Activated CD8-positive, alpha-beta T cell treated with anti-CD3 and anti-CD28 coated beads for 36 hours (primary cell): ENCODE measurements at regions not wholly inside any gene's neighbourhood (a gene's known extent, or its start where the extent isn't known, plus 50 kb on each side); places are given as distances from the start of the nearest gene placed in this dataset.
A peak's percentile ranks its signal among the peaks of the same experiment; 100 is the strongest.

Experiments
- ATAC-seq: fragments of 200-7000 bp; cut with Tn5 transposase; one replicate; pipeline ENCODE4 v1.10.0; 2021; ENCODE audit warnings: mild to moderate bottlenecking, moderate library complexity
- CTCF ChIA-PET: fragments of 350-600 bp; sonication (Branson Sonifier 250); formaldehyde crosslinking; loops from one replicate; lab custom pipeline; 2021; ENCODE audit warnings: antibody characterized with exemption; lab: Charles Lee
- POLR2A ChIA-PET: fragments of 350-600 bp; sonication (Branson Sonifier 250); formaldehyde crosslinking; loops from one replicate; lab custom pipeline; 2021; ENCODE audit warnings: antibody characterized with exemption; lab: Charles Lee
- DNase-seq: peaks from one replicate; pipeline ENCODE4 v3.0.0-alpha.2; 2020
- H3K27ac Mint-ChIP-seq: one replicate; pipeline ENCODE4 v1.8.0; 2021; ENCODE audit warnings: mild to moderate bottlenecking, mixed read lengths
- H3K27me3 Mint-ChIP-seq: one replicate; pipeline ENCODE4 v1.8.0; 2021; ENCODE audit warnings: mixed read lengths
- H3K36me3 Mint-ChIP-seq: one replicate; pipeline ENCODE4 v1.8.0; 2021; ENCODE audit warnings: low read depth, mixed read lengths
- H3K4me1 Mint-ChIP-seq: one replicate; pipeline ENCODE4 v1.8.0; 2021; ENCODE audit warnings: low read depth, mixed read lengths
- H3K4me3 Mint-ChIP-seq: one replicate; pipeline ENCODE4 v1.8.0; 2021; ENCODE audit warnings: mild to moderate bottlenecking, moderate library complexity, mixed read lengths
- H3K9me3 Mint-ChIP-seq: one replicate; pipeline ENCODE4 v1.8.0; 2021; ENCODE audit warnings: mixed read lengths
- intact Hi-C: fragments of 100-400 bp; cut with micrococcal nuclease; formaldehyde crosslinking; loops from one replicate; pipeline ENCODE4 v1.10.0; 2022
- TF ChIP-seq, protein P1 (sequence below): fragments of 200-600 bp; IDR thresholded peaks from one replicate; pipeline ENCODE4 v1.8.0; 2022; ENCODE audit warnings: antibody characterized with exemption, mild to moderate bottlenecking

DNA sequence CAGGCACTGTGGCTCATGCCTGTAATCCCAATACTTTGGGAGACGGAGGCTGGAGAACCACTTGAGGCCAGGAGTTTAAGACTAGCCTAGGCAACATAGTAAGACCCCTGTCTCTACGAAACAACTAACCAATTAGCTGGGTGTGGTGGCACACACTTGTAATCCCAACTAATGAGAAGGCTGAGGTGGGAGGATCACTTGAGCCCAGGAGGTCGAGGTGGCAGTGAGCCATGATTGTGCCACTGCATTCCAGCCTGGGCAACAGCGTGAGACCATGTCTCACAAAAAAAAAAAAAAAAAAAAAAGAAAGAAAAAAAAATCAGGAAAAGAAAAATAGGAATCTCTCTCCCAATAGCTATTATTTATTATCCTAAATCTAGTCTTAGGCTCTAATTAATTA is 56.8 kb upstream of the UBAC2 start:
- H3K4me3 Mint-ChIP-seq: no peak overlapping the region
- H3K27ac Mint-ChIP-seq: no peak overlapping the region
- intact Hi-C loops: no loop called here
- DNase-seq (no peak), ATAC-seq (no peak)
- TF ChIP-seq, protein P1, sequence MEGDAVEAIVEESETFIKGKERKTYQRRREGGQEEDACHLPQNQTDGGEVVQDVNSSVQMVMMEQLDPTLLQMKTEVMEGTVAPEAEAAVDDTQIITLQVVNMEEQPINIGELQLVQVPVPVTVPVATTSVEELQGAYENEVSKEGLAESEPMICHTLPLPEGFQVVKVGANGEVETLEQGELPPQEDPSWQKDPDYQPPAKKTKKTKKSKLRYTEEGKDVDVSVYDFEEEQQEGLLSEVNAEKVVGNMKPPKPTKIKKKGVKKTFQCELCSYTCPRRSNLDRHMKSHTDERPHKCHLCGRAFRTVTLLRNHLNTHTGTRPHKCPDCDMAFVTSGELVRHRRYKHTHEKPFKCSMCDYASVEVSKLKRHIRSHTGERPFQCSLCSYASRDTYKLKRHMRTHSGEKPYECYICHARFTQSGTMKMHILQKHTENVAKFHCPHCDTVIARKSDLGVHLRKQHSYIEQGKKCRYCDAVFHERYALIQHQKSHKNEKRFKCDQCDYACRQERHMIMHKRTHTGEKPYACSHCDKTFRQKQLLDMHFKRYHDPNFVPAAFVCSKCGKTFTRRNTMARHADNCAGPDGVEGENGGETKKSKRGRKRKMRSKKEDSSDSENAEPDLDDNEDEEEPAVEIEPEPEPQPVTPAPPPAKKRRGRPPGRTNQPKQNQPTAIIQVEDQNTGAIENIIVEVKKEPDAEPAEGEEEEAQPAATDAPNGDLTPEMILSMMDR: no peak
- peaks cover 3% of the 10 kb centered on the region for H3K9me3 Mint-ChIP-seq
- no peaks in the 10 kb centered on the region for H3K27me3 Mint-ChIP-seq
- peaks cover 5% of the 10 kb centered on the region for H3K4me1 Mint-ChIP-seq
- H3K36me3 Mint-ChIP-seq: no peaks in the 10 kb centered on the region
- POLR2A ChIA-PET: no interaction called here
- CTCF ChIA-PET: interaction anchor here (1.3 kb wide), 1 partner anchor 10 kb away, joined by 3 read pairs; no protein-coding TSS in a partner anchor

DNA sequence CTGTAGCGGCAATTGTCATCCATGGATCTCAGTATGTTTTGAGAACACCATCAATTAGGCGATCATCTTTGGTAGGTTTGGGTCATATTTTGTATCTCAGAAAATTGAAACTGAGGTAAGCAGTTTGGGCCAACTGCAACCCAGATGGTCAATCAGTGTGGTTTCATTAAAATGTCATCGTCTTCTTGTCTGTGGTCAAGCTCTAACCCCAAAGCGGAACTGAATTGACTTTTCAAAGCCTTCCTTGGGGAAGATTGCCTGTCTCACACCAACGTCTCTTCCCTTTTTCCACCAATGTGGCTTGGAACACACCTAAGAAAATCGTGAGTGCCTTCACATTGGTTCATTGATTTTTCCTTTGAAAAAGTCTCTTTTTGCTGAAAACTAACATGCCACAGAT is 56.3 kb upstream of the UBAC2 start:
- TF ChIP-seq, protein P1: no peak
- no peaks in the 10 kb centered on the region for H3K27me3 Mint-ChIP-seq
- no peak for DNase-seq
- H3K4me3 Mint-ChIP-seq: no peak overlapping the region
- H3K36me3 Mint-ChIP-seq: no peaks in the 10 kb centered on the region
- no peak for ATAC-seq
- intact Hi-C loops: no loop called here
- H3K9me3 Mint-ChIP-seq: peaks cover 3% of the 10 kb centered on the region
- peaks cover 5% of the 10 kb centered on the region for H3K4me1 Mint-ChIP-seq
- no peak overlapping the region for H3K27ac Mint-ChIP-seq
- ChIA-PET POLR2A (interaction anchor here (0.6 kb wide), 1 partner anchor 40 kb away, joined by 3 read pairs; no protein-coding TSS in a partner anchor), CTCF (interaction anchor here (1.3 kb wide), 1 partner anchor 9 kb away, joined by 3 read pairs; no protein-coding TSS in a partner anchor)

DNA sequence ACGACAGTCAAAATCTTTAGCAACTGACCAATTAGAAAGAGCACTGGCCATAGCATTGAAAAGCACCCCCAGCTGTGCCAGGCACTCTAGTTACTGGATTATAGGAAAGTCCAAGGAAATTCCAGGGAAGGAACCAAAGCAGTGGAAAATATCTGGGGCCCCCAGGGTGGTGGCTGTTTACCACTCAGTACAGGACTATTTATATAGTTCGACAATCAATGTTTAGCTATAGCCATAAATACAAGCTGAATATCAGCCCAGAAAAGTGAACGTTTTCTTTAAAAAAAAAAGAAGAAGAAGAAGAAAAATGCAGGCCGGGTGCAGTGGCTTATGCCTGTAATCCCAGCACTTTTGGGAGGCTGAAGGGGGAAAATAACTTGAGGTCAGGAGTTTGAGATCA is 55.2 kb upstream of the UBAC2 start:
- ATAC-seq (no peak), DNase-seq (no peak)
- H3K27me3 Mint-ChIP-seq: no peaks in the 10 kb centered on the region
- H3K27ac Mint-ChIP-seq: no peak overlapping the region
- TF ChIP-seq, protein P1: no peak
- H3K4me1 Mint-ChIP-seq: peaks cover 5% of the 10 kb centered on the region
- ChIA-PET POLR2A (no interaction called here), CTCF (no interaction called here)
- peaks cover 3% of the 10 kb centered on the region for H3K9me3 Mint-ChIP-seq
- H3K4me3 Mint-ChIP-seq: no peak overlapping the region
- H3K36me3 Mint-ChIP-seq: no peaks in the 10 kb centered on the region
- intact Hi-C loops: no loop called here

DNA sequence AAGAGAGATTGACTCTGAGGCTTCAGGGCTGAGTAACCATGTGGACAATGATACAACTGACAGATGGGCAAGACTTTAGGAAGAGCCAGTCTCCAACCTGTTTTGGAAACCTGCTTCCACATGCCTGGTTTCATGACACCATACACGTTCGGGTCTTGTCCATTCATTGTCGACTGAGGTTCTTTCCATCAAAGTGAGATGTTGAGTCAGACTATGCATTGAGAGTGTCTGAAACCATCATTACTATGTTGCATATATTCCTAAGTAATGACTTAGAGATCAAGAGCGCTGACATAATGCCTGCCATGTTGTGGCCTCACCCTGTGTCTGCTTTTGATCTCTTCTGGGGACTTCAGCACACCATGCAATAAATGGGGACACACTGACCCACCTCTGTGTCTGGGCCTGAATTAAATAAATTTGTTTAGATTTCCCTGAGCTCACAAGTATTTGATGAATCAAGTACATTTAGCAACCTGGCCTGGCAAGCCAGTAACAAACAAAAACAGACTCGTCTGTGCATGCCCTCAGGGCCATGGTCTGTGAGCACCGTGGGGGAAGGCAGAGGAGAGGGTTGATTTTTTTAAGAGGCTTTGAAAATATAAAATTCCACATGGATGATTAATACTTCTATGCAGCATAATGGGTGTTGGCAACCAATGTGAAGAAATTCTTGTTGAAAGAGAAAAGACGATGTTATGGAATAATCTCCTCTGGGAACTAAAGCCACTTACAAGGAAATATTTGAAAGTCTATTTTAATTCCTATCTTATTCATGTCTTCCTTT is 49.9 kb upstream of the UBAC2 start:
- H3K27me3 Mint-ChIP-seq: no peaks in the 10 kb centered on the region
- ATAC-seq (peak; percentile 41), DNase-seq (no peak)
- TF ChIP-seq, protein P1: no peak
- POLR2A ChIA-PET: no interaction called here
- H3K4me1 Mint-ChIP-seq: peaks cover 6% of the 10 kb centered on the region
- intact Hi-C loops: no loop called here
- no peaks in the 10 kb centered on the region for H3K36me3 Mint-ChIP-seq
- no peak overlapping the region for H3K27ac Mint-ChIP-seq
- H3K9me3 Mint-ChIP-seq: no peaks in the 10 kb centered on the region
- no peak overlapping the region for H3K4me3 Mint-ChIP-seq
- CTCF ChIA-PET: no interaction called here
